ENCODE measurements at regions not wholly inside any gene's neighbourhood (a gene's known extent, or its start where the extent isn't known, plus 50 kb on each side); places are given as distances from the start of the nearest gene placed in this dataset.

GRCh38 chr13:111406636-111407035, 86.2 kb downstream of the TEX29 start:
- no peak overlapping the region for H3K4me3 ChIP-seq (ENCODE audit: low read depth, low read length)
- no peak for TF ChIP-seq CTCF (IDR thresholded peaks at IDR 0.05; ENCODE audit: borderline replicate concordance, insufficient read depth, low read depth, low read length)

DNA sequence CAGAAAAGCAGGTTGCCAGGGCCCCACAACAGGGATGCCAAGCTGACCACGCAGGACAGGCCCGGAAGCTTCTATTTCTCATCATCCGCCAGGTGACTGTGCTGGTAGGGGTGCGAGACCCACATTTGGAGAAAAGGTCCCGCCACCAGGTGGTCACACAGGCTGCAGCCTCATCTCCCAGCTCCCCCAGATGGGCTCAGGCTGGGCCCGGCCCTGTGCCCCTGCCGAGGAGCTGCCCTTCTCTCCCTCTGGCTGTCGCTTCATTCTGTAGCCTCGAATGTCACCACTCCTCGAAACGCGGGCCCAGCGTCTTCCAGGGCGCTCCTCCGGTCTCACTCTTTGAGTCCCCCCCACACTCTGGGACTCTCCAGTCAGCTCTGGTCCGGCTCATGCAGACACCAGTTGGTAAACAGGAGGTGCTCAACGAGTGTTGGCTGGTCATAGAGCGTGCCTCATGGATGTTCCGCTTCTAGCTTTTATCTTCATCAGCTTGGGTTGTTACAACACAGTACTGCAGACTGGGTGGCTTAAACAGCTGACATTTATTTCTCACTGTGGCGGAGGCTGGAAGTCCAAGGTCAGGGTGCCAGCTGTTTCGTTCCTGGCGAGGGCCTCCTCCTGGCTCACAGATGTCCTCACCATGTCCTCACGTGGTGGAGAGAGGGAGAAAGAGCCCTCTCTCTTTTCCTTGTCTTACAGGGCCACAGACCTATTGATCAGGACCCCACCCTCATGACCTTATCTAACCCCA, 87.1 kb downstream of the TEX29 start:
- no peak overlapping the region for H3K4me3 ChIP-seq (ENCODE audit: low read depth, low read length)
- no peak for TF ChIP-seq CTCF (IDR thresholded peaks at IDR 0.05; ENCODE audit: borderline replicate concordance, insufficient read depth, low read depth, low read length)

DNA sequence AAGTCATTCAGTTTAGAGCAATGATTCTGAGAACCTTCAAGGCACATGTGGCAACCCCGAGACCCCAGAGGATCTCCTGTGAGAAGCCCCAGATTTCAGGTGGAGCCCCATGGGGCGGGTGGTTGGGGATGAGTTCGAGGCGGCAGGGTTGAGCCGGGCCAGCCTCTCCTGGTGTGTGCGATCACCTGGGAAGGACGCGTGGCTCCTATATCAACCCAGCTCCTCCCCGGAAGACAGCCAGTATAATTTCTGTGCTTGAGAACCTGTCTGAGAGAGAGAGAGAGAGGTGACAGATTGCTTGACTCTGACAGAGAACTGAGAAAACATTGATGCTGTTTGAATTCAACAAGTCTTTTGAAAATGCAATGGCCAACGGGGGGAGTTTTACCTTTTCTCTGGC, 89.0 kb downstream of the TEX29 start:
- H3K4me3 ChIP-seq (ENCODE audit: low read depth, low read length): no peak overlapping the region
- TF ChIP-seq CTCF (IDR thresholded peaks at IDR 0.05; ENCODE audit: borderline replicate concordance, insufficient read depth, low read depth, low read length): no peak

- H3K4me3 ChIP-seq (ENCODE audit: low read depth, low read length): no peak overlapping the region
- TF ChIP-seq CTCF (IDR thresholded peaks at IDR 0.05; ENCODE audit: borderline replicate concordance, insufficient read depth, low read depth, low read length): no peak
Observed at GRCh38 chr13:111410232-111411021, 90.0 kb downstream of the TEX29 start.

DNA sequence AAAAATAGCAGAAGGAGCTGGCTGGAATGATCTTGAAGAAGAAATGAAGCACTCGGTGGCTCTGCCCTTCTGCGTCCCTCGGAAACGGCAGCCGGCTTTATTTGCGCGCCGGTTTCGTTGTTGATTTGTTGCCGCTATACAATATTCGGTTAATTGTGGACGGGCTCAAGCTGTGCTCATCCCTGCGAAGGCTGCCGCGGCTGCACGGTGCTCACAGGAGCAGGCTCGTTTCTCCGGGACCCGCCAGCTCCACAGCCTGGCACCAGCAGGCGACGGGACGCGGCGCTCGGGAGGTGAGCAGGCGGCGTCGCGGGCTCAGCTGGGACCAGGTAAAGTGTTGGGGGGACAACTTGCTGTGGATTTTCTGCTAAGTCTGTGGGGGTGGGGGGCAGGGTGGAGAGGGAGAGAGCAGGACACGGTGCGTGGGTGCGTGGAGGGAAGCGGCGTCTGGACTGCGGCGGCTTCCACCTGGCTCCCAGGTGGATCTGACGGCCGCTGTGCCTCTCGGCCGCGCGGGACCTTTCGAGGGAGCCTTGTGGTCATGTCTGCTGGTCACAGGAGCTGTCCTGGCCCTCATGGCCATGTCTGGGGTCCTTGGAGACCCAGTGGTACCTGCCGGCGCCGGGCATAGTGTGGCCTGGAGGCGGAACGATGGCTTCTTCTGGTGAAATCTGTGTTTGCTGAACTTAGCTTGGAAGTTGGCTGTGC, 90.9 kb downstream of the TEX29 start:
- TF ChIP-seq CTCF (IDR thresholded peaks at IDR 0.05; ENCODE audit: borderline replicate concordance, insufficient read depth, low read depth, low read length): no peak
- H3K4me3 ChIP-seq (ENCODE audit: low read depth, low read length): no peak overlapping the region

DNA sequence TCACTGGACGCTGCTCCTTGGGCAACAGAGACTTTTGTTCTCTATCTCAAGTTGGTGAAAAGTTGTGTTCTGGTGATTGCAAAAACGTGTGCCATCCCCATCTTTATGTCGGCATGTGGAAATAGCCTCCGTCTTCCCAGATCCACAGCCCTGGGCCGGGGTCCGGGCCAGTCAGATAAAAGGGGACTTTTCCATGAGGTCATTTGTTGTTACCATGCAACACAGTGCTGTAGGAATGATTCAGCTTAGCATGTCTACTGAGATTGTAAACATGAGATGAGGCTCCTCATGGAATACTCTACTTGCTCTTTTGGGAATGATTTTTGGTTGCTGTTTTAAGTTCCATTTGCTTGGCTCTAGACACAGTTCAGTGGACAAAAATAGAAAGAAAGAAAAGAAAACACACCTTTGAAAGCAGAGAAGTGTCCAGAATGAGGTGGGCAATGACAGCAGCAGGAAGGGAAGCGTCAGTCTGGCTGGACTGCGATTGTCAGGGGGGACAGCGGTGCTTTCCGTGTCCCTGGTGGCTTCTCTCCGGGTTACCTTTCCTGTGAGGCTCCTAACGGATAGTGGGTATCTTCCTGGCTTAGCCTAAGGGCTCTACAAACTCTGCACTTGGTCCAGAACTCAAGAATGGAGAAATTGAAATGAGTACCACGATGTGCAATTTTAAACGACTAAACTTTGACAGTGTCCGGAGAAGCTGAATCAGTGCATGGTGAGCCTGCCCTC, 91.6 kb downstream of the TEX29 start:
- TF ChIP-seq CTCF (IDR thresholded peaks at IDR 0.05; ENCODE audit: borderline replicate concordance, insufficient read depth, low read depth, low read length): no peak
- H3K4me3 ChIP-seq (ENCODE audit: low read depth, low read length): no peak overlapping the region
